ENCODE measurements at regions not wholly inside any gene's neighbourhood (a gene's known extent, or its start where the extent isn't known, plus 50 kb on each side); places are given as distances from the start of the nearest gene placed in this dataset.

- POLR2A ChIA-PET = no interaction called here
- ATAC-seq (no peak), DNase-seq (ENCODE audit: low spot score) (no peak), FAIRE-seq (no peak)
- Histone ChIP-seq H3K36me3 (replicated peaks in 1 of 2; ENCODE audit: control insufficient read depth in 1 of 2, insufficient read depth in 2 of 2, low read length in 2 of 2) (no peaks in the 10 kb centered on the region), H3K27me3 (ENCODE audit: control insufficient read depth in 1 of 2, insufficient read depth in 2 of 2, low read length in 2 of 2) (no peaks in the 10 kb centered on the region), H3K4me1 (ENCODE audit: insufficient read depth, low read length) (no peaks in the 10 kb centered on the region), H4K20me1 (ENCODE audit: insufficient read depth, low read length) (no peaks in the 10 kb centered on the region), H3K9me3 (ENCODE audit: low read length) (no peaks in the 10 kb centered on the region), H3K27ac (ENCODE audit: extremely low read length, insufficient read depth, low read length) (no peak overlapping the region), H3K4me3 (replicated peaks in 1 of 3; ENCODE audit: insufficient read depth in 1 of 3, low read depth in 2 of 3, low read length in 3 of 3) (no peak overlapping the region), H2AFZ (ENCODE audit: low read length) (no peak overlapping the region), H3K4me2 (ENCODE audit: low read depth, low read length) (no peak overlapping the region), H3K9ac (ENCODE audit: insufficient read depth, low read depth, low read length) (no peak overlapping the region), H3K79me2 (ENCODE audit: insufficient read depth, low read length) (no peaks in the 10 kb centered on the region)
- intact Hi-C loops (cut with micrococcal nuclease; ENCODE audit: unreplicated experiment) = no loop called here
- BruUV-seq (replicated peaks) = no TSS peak
- in situ Hi-C loops (cut with HindIII; ENCODE audit: extremely low pct_ligation_motif_present, low pct_unique_long_range_greater_than_20kb) = no loop called here
- CTCF ChIA-PET (ENCODE audit: low intra/inter-chr PET ratio, low total read pairs) = no interaction called here
- WGBS (ENCODE audit: low lambda C conversion rate) = 35% methylated on average over 4 of the region's 4 CpGs
- no peak for TF ChIP-seq MED8 (CRISPR knock-in tag; IDR thresholded peaks at IDR 0.05; ENCODE audit: insufficient replicate concordance)
- no peak for TF ChIP-seq KLF13 (CRISPR knock-in tag; IDR thresholded peaks at IDR 0.05)
- TF ChIP-seq ZNF234 (CRISPR knock-in tag; conservative IDR thresholded peaks at IDR 0.05) = no peak
- no peak for TF ChIP-seq HNF4G (IDR thresholded peaks at IDR 0.05; ENCODE audit: borderline replicate concordance, low read depth, low read length)
- no peak for TF ChIP-seq HNF4G (CRISPR knock-in tag; IDR thresholded peaks at IDR 0.05; ENCODE audit: borderline replicate concordance, low read depth)
- no peak for TF ChIP-seq POGZ (CRISPR knock-in tag; IDR thresholded peaks at IDR 0.05)
- TF ChIP-seq ZFYVE20 (CRISPR knock-in tag; IDR thresholded peaks at IDR 0.05; ENCODE audit: borderline replicate concordance, low read depth) = no peak
- no peak for TF ChIP-seq ZKSCAN5 (CRISPR knock-in tag; IDR thresholded peaks at IDR 0.05)
- no peak for TF ChIP-seq KDM1A (CRISPR knock-in tag; IDR thresholded peaks at IDR 0.05)
- TF ChIP-seq, protein P1, sequence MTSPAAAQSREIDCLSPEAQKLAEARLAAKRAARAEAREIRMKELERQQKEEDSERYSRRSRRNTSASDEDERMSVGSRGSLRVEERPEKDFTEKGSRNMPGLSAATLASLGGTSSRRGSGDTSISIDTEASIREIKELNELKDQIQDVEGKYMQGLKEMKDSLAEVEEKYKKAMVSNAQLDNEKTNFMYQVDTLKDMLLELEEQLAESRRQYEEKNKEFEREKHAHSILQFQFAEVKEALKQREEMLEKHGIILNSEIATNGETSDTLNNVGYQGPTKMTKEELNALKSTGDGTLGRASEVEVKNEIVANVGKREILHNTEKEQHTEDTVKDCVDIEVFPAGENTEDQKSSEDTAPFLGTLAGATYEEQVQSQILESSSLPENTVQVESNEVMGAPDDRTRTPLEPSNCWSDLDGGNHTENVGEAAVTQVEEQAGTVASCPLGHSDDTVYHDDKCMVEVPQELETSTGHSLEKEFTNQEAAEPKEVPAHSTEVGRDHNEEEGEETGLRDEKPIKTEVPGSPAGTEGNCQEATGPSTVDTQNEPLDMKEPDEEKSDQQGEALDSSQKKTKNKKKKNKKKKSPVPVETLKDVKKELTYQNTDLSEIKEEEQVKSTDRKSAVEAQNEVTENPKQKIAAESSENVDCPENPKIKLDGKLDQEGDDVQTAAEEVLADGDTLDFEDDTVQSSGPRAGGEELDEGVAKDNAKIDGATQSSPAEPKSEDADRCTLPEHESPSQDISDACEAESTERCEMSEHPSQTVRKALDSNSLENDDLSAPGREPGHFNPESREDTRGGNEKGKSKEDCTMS (CRISPR knock-in tag; conservative IDR thresholded peaks at IDR 0.05) = no peak
- no peak for TF ChIP-seq STAT6 (CRISPR knock-in tag; IDR thresholded peaks at IDR 0.05; ENCODE audit: borderline replicate concordance)
These were observed 51.8 kb upstream of the ARX start for GRCh38 chrX:25067271-25068172.

Measured in HepG2 (cell line).